GM23248 (cell line): ENCODE measurements at regions not wholly inside any gene's neighbourhood (a gene's known extent, or its start where the extent isn't known, plus 50 kb on each side); places are given as distances from the start of the nearest gene placed in this dataset.

ENCODE experiments used
- EZH2 ChIP-seq: fragments of 200-600 bp; sonication (generic); IDR thresholded peaks from 2 replicates; pipeline ENCODE4 v1.6.1; 2018; ENCODE audit warnings: antibody characterized with exemption, mild to moderate bottlenecking; ENCODE audit not compliant: insufficient read depth, poor library complexity, severe bottlenecking
- EZH2phosphoT487 ChIP-seq: fragments of 200-600 bp; sonication (generic); IDR thresholded peaks from 2 replicates; pipeline ENCODE4 v1.6.1; 2018; ENCODE audit warnings: antibody characterized with exemption, moderate library complexity, mild to moderate bottlenecking, low read depth; ENCODE audit not compliant: insufficient read depth

GRCh38 chr6:76594109-76594508, 521.6 kb upstream of the IMPG1 start:
- TF ChIP-seq EZH2 (no peak), EZH2phosphoT487 (no peak)
